ENCODE measurements at regions not wholly inside any gene's neighbourhood (a gene's known extent, or its start where the extent isn't known, plus 50 kb on each side); places are given as distances from the start of the nearest gene placed in this dataset.

DNA sequence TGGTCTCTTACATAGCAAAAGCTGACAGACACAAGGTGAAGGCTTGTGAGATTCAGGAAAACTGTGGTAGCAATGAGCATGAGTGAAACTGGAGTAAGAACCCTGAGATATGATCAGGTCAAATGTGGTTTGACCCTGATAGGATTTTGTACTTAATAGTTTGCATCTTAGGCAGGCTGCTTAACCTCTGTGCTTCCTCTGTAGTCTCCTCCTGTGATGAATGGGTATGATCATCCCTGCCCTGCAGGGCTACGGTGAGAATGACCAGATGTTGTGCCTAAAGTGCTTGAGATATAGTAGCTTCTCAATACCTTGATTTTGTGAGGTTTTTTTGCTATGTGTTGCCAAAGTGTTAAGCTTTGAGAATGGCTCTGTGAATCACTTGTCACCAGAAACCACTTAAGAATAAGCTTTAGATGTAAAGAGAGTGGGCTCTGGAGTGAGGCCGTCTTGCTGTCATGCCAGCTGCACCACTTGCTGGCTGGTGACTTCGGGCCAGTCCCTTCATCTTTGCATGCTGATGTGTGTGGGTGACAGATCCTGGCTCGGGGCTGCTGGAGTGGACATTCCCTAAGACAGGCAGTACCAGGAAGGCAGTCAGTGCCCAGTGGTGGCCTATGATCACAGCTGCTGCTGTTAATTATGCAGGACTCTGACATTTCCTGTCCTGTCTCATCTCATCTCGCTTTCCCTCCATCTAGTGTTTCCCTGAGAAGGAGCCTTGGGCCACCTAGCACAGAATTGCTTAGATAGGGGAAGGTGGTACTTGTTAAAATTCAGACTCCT lies 254.7 kb downstream of the NFATC2 start:
- H2BK120ac ChIP-seq (ENCODE audit: low read depth, low read length) = no peak overlapping the region
- H3K9ac ChIP-seq (ENCODE audit: low read length) = no peak overlapping the region
- no peaks in the 10 kb centered on the region for H3K79me1 ChIP-seq (ENCODE audit: low read length)
- no peak overlapping the region for H3K27ac ChIP-seq (ENCODE audit: low read depth, low read length)
- H3K4me2 ChIP-seq (ENCODE audit: low read length) = no peak overlapping the region
- no peak overlapping the region for H3K4ac ChIP-seq (ENCODE audit: low read depth, low read length)
- no peak for DNase-seq
- H3K4me3 ChIP-seq (ENCODE audit: low read length) = no peak overlapping the region
- peaks cover 15% of the 10 kb centered on the region for H3K4me1 ChIP-seq (ENCODE audit: control insufficient read depth, low read depth, low read length)
- no peak overlapping the region for H3K18ac ChIP-seq (ENCODE audit: low read length)
- no peak overlapping the region for H4K8ac ChIP-seq (ENCODE audit: low read depth, low read length)
- H4K5ac ChIP-seq (ENCODE audit: low read length) = no peak overlapping the region
- no CpG with 5 or more reads among the region's 5 CpGs for WGBS (ENCODE audit: extremely low coverage, insufficient coverage, low lambda C conversion rate)
- no peak overlapping the region for H3K23ac ChIP-seq (ENCODE audit: low read length)
- no peaks in the 10 kb centered on the region for H3K36me3 ChIP-seq (ENCODE audit: control insufficient read depth, insufficient read depth, low read length)
- peak overlapping the region; percentile 17 for H3K56ac ChIP-seq (ENCODE audit: low read length)
- no peak overlapping the region for H2BK15ac ChIP-seq (replicated peaks; ENCODE audit: low read depth)
- H2AK5ac ChIP-seq (ENCODE audit: low read length) = peak overlapping the region; percentile 15
- no peaks in the 10 kb centered on the region for H3K79me2 ChIP-seq (ENCODE audit: control insufficient read depth, insufficient read depth, low read length)
- H3K27me3 ChIP-seq (ENCODE audit: insufficient read depth, low read length, poor library complexity) = no peaks in the 10 kb centered on the region
- no peak overlapping the region for H2BK5ac ChIP-seq (ENCODE audit: low read length)

DNA sequence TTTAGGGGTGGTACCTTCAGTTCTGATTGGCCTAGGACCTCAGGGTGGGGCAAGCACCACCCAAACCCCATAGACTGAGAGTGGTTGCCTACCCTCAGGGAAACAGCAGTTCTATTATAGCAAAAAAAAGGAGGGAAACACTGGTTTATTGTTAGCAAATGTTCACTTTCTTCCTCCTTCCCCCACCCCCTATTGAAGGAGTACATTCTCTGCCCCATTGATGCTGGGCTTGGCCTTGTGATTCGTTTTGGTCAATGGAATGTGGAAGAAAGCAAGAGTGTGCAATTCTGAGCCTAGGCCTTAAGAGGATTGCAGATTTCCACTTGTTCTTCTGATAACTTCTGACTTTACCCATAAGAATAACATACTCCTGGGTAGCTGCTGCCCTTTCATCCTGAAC lies 255.8 kb downstream of the NFATC2 start:
- no peak overlapping the region for H3K56ac ChIP-seq (ENCODE audit: low read length)
- no peak overlapping the region for H4K8ac ChIP-seq (ENCODE audit: low read depth, low read length)
- no peak overlapping the region for H2BK120ac ChIP-seq (ENCODE audit: low read depth, low read length)
- H3K4me2 ChIP-seq (ENCODE audit: low read length) = no peak overlapping the region
- H3K27me3 ChIP-seq (ENCODE audit: insufficient read depth, low read length, poor library complexity) = no peaks in the 10 kb centered on the region
- H2BK15ac ChIP-seq (replicated peaks; ENCODE audit: low read depth) = no peak overlapping the region
- H3K23ac ChIP-seq (ENCODE audit: low read length) = no peak overlapping the region
- H2AK5ac ChIP-seq (ENCODE audit: low read length) = no peak overlapping the region
- H3K79me2 ChIP-seq (ENCODE audit: control insufficient read depth, insufficient read depth, low read length) = no peaks in the 10 kb centered on the region
- no peak overlapping the region for H3K4ac ChIP-seq (ENCODE audit: low read depth, low read length)
- peaks cover 15% of the 10 kb centered on the region for H3K4me1 ChIP-seq (ENCODE audit: control insufficient read depth, low read depth, low read length)
- H4K5ac ChIP-seq (ENCODE audit: low read length) = no peak overlapping the region
- H3K27ac ChIP-seq (ENCODE audit: low read depth, low read length) = no peak overlapping the region
- no peak for DNase-seq
- no peak overlapping the region for H3K9ac ChIP-seq (ENCODE audit: low read length)
- no peaks in the 10 kb centered on the region for H3K79me1 ChIP-seq (ENCODE audit: low read length)
- no peak overlapping the region for H2BK5ac ChIP-seq (ENCODE audit: low read length)
- H3K18ac ChIP-seq (ENCODE audit: low read length) = no peak overlapping the region
- H3K36me3 ChIP-seq (ENCODE audit: control insufficient read depth, insufficient read depth, low read length) = no peaks in the 10 kb centered on the region
- WGBS (ENCODE audit: extremely low coverage, insufficient coverage, low lambda C conversion rate) = no CpG with 5 or more reads among the region's 1 CpG
- no peak overlapping the region for H3K4me3 ChIP-seq (ENCODE audit: low read length)

DNA sequence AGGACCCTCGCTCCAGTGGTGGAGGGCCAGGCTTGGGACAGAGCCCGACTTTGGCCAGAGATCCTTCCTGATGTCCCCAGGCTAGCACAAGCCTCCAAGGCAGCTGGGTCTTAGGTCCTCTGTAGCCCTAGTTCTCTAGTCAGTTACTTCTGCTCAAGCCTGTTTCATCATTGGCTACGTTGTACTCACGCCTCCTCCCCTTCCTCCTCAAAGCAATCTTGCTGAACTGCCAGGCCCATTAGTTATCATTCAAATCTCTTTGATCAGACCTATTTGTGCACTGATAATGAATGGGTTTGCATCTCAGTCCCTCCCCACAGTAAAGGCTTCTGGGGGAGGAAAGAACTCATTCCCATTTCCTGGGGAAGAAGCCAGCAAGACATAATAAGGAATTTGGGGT lies 256.8 kb downstream of the NFATC2 start:
- Histone ChIP-seq H3K79me1 (ENCODE audit: low read length) (no peaks in the 10 kb centered on the region), H2BK15ac (replicated peaks; ENCODE audit: low read depth) (no peak overlapping the region), H3K23ac (ENCODE audit: low read length) (no peak overlapping the region), H2AK5ac (ENCODE audit: low read length) (no peak overlapping the region), H3K56ac (ENCODE audit: low read length) (no peak overlapping the region), H4K8ac (ENCODE audit: low read depth, low read length) (no peak overlapping the region), H3K18ac (ENCODE audit: low read length) (no peak overlapping the region), H3K4me1 (ENCODE audit: control insufficient read depth, low read depth, low read length) (peaks cover 15% of the 10 kb centered on the region), H3K4ac (ENCODE audit: low read depth, low read length) (no peak overlapping the region), H3K27me3 (ENCODE audit: insufficient read depth, low read length, poor library complexity) (no peaks in the 10 kb centered on the region), H3K9ac (ENCODE audit: low read length) (no peak overlapping the region), H3K27ac (ENCODE audit: low read depth, low read length) (no peak overlapping the region), H3K79me2 (ENCODE audit: control insufficient read depth, insufficient read depth, low read length) (no peaks in the 10 kb centered on the region), H4K5ac (ENCODE audit: low read length) (no peak overlapping the region), H2BK5ac (ENCODE audit: low read length) (no peak overlapping the region), H2BK120ac (ENCODE audit: low read depth, low read length) (no peak overlapping the region), H3K4me3 (ENCODE audit: low read length) (no peak overlapping the region), H3K4me2 (ENCODE audit: low read length) (no peak overlapping the region), H3K36me3 (ENCODE audit: control insufficient read depth, insufficient read depth, low read length) (no peaks in the 10 kb centered on the region)
- DNase-seq = peak; percentile 61
- no CpG with 5 or more reads among the region's 4 CpGs for WGBS (ENCODE audit: extremely low coverage, insufficient coverage, low lambda C conversion rate)

DNA sequence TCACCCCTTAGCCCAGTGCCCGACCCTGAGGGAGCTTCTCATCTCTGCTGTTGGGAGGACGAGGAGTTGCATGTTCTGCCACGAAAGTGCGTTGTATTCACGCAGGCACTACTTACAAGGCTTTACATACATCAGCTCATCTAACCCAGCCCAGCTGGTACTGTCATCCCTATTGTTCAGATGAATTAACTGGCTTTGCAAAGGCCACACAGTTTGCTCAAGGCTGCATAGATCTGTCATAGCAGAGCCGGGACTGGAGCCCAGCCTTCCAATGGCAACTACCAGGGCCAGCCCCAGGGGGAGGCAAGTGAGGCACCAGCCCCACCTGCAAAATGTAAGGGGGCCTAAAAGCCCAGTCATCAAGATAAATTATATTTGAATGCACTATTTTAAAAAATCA lies 257.6 kb downstream of the NFATC2 start:
- no peak overlapping the region for H2BK15ac ChIP-seq (replicated peaks; ENCODE audit: low read depth)
- DNase-seq = no peak
- no peaks in the 10 kb centered on the region for H3K79me1 ChIP-seq (ENCODE audit: low read length)
- H3K23ac ChIP-seq (ENCODE audit: low read length) = no peak overlapping the region
- H3K56ac ChIP-seq (ENCODE audit: low read length) = no peak overlapping the region
- no peak overlapping the region for H4K8ac ChIP-seq (ENCODE audit: low read depth, low read length)
- H3K27me3 ChIP-seq (ENCODE audit: insufficient read depth, low read length, poor library complexity) = no peaks in the 10 kb centered on the region
- H2AK5ac ChIP-seq (ENCODE audit: low read length) = no peak overlapping the region
- no peak overlapping the region for H3K4me3 ChIP-seq (ENCODE audit: low read length)
- peaks cover 15% of the 10 kb centered on the region for H3K4me1 ChIP-seq (ENCODE audit: control insufficient read depth, low read depth, low read length)
- no peak overlapping the region for H3K4me2 ChIP-seq (ENCODE audit: low read length)
- no peak overlapping the region for H3K4ac ChIP-seq (ENCODE audit: low read depth, low read length)
- no peak overlapping the region for H2BK120ac ChIP-seq (ENCODE audit: low read depth, low read length)
- no peak overlapping the region for H2BK5ac ChIP-seq (ENCODE audit: low read length)
- no peaks in the 10 kb centered on the region for H3K36me3 ChIP-seq (ENCODE audit: control insufficient read depth, insufficient read depth, low read length)
- no peak overlapping the region for H3K9ac ChIP-seq (ENCODE audit: low read length)
- H3K18ac ChIP-seq (ENCODE audit: low read length) = no peak overlapping the region
- no CpG with 5 or more reads among the region's 6 CpGs for WGBS (ENCODE audit: extremely low coverage, insufficient coverage, low lambda C conversion rate)
- H3K79me2 ChIP-seq (ENCODE audit: control insufficient read depth, insufficient read depth, low read length) = no peaks in the 10 kb centered on the region
- no peak overlapping the region for H3K27ac ChIP-seq (ENCODE audit: low read depth, low read length)
- no peak overlapping the region for H4K5ac ChIP-seq (ENCODE audit: low read length)

DNA sequence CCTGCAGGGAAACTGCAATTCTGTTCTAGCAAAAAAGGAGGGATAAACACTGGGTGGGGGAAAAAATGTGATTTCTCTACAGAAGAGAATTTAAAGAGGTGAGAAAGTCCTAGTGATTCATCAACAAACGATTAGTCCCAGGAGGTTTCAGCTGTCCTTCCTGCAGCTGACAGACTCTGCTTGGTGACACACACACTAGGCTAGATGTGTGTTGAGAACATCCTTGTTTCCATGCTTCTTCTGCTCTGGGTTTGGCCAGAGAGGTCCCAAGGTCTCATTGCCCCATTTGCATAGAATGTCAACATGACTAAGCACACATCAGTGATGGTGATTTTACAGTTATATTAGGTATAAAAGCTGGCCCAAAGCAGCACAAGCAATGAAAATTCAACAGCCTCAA lies 258.3 kb downstream of the NFATC2 start:
- Histone ChIP-seq H2BK15ac (replicated peaks; ENCODE audit: low read depth) (no peak overlapping the region), H3K27ac (ENCODE audit: low read depth, low read length) (no peak overlapping the region), H3K79me1 (ENCODE audit: low read length) (no peaks in the 10 kb centered on the region), H3K56ac (ENCODE audit: low read length) (peak overlapping the region; percentile 26), H4K8ac (ENCODE audit: low read depth, low read length) (no peak overlapping the region), H3K79me2 (ENCODE audit: control insufficient read depth, insufficient read depth, low read length) (no peaks in the 10 kb centered on the region), H3K27me3 (ENCODE audit: insufficient read depth, low read length, poor library complexity) (no peaks in the 10 kb centered on the region), H3K4me1 (ENCODE audit: control insufficient read depth, low read depth, low read length) (peaks cover 15% of the 10 kb centered on the region), H4K5ac (ENCODE audit: low read length) (no peak overlapping the region), H2AK5ac (ENCODE audit: low read length) (no peak overlapping the region), H3K23ac (ENCODE audit: low read length) (no peak overlapping the region), H3K4me2 (ENCODE audit: low read length) (no peak overlapping the region), H3K9ac (ENCODE audit: low read length) (no peak overlapping the region), H3K4me3 (ENCODE audit: low read length) (no peak overlapping the region), H2BK5ac (ENCODE audit: low read length) (no peak overlapping the region), H3K36me3 (ENCODE audit: control insufficient read depth, insufficient read depth, low read length) (no peaks in the 10 kb centered on the region), H3K18ac (ENCODE audit: low read length) (no peak overlapping the region), H3K4ac (ENCODE audit: low read depth, low read length) (no peak overlapping the region), H2BK120ac (ENCODE audit: low read depth, low read length) (no peak overlapping the region)
- no CpG with 5 or more reads among the region's 1 CpG for WGBS (ENCODE audit: extremely low coverage, insufficient coverage, low lambda C conversion rate)
- no peak for DNase-seq

DNA sequence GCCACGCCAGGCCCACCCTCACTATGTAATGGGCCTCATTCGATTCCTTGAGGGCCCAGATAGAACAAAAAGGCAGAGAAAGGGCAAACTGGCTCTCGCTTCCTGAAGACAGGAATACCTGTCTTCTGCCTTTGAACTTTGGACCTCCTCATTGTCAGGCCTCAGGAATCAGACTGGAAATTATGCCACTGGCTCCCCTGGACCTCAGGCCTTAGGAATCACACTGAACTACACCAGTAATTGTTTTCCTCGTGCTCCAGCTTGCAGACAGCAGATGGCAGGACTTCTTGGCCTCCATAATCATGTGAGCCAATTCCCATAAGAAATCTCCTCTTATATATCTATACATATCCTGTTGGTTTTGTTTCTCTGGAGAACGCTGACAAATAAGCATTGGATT lies 258.6 kb upstream of the KCNG1 start:
- H3K56ac ChIP-seq (ENCODE audit: low read length) = no peak overlapping the region
- no peak overlapping the region for H3K4me3 ChIP-seq (ENCODE audit: low read length)
- no peak overlapping the region for H4K5ac ChIP-seq (ENCODE audit: low read length)
- H3K4me1 ChIP-seq (ENCODE audit: control insufficient read depth, low read depth, low read length) = peaks cover 12% of the 10 kb centered on the region
- no peak overlapping the region for H3K9ac ChIP-seq (ENCODE audit: low read length)
- WGBS (ENCODE audit: extremely low coverage, insufficient coverage, low lambda C conversion rate) = no CpG with 5 or more reads among the region's 5 CpGs
- no peaks in the 10 kb centered on the region for H3K36me3 ChIP-seq (ENCODE audit: control insufficient read depth, insufficient read depth, low read length)
- H3K18ac ChIP-seq (ENCODE audit: low read length) = no peak overlapping the region
- no peak overlapping the region for H4K8ac ChIP-seq (ENCODE audit: low read depth, low read length)
- no peak overlapping the region for H3K4ac ChIP-seq (ENCODE audit: low read depth, low read length)
- no peak for DNase-seq
- H3K27ac ChIP-seq (ENCODE audit: low read depth, low read length) = no peak overlapping the region
- H3K27me3 ChIP-seq (ENCODE audit: insufficient read depth, low read length, poor library complexity) = no peaks in the 10 kb centered on the region
- H3K79me2 ChIP-seq (ENCODE audit: control insufficient read depth, insufficient read depth, low read length) = no peaks in the 10 kb centered on the region
- H2BK120ac ChIP-seq (ENCODE audit: low read depth, low read length) = no peak overlapping the region
- H3K4me2 ChIP-seq (ENCODE audit: low read length) = no peak overlapping the region
- no peak overlapping the region for H3K23ac ChIP-seq (ENCODE audit: low read length)
- no peak overlapping the region for H2BK5ac ChIP-seq (ENCODE audit: low read length)
- no peak overlapping the region for H2BK15ac ChIP-seq (replicated peaks; ENCODE audit: low read depth)
- H2AK5ac ChIP-seq (ENCODE audit: low read length) = no peak overlapping the region
- H3K79me1 ChIP-seq (ENCODE audit: low read length) = no peaks in the 10 kb centered on the region
